HepG2 (cell line): ENCODE measurements at regions not wholly inside any gene's neighbourhood (a gene's known extent, or its start where the extent isn't known, plus 50 kb on each side); places are given as distances from the start of the nearest gene placed in this dataset.
A peak's percentile ranks its signal among the peaks of the same experiment; 100 is the strongest.

Experiments used
- ATAC-seq: fragments of 200-7000 bp; cut with Tn5 transposase; 3 replicates; pipeline ENCODE4 v1.9.1; 2020; ENCODE audit warnings: mild to moderate bottlenecking, moderate library complexity
- BruUV-seq: library from RNA; stranded (reverse); fragments of 400-500 nt; replicated peaks from 2 replicates; lab custom pipeline; 2021; lab: Mats Ljungman, UMichigan
- CTCF ChIA-PET: fragments of 300-600 bp; formaldehyde crosslinking; extraction: SDS; loops from one replicate; lab custom pipeline; 2021; ENCODE audit warnings: low total read pairs, inconsistent platforms, low intra/inter-chr PET ratio; lab: Yijun Ruan, JAX
- POLR2A ChIA-PET: fragments of 350-600 bp; sonication (Branson Sonifier 250); formaldehyde crosslinking; loops from one replicate; lab custom pipeline; 2020; ENCODE audit warnings: antibody characterized with exemption, inconsistent platforms; lab: Yijun Ruan, JAX
- DNase-seq: peaks from one replicate; pipeline ENCODE4 v3.0.0-alpha.2; 2015; ENCODE audit warnings: low spot score
- FAIRE-seq: peaks from 3 replicates; lab custom pipeline; 2011; peaks lifted over from hg19 to GRCh38; lab: Jason Lieb, UNC
- H2AFZ ChIP-seq: one replicate; pipeline ENCODE4 v1.6.1; 2011; ENCODE audit warnings: low read length, inconsistent platforms
- H3K27ac ChIP-seq: fragments of 300-600 bp; 3 replicates; pipeline ENCODE4 v1.8.0; 2011; ENCODE audit warnings: mixed run types, mild to moderate bottlenecking, mixed read lengths, low read length, inconsistent platforms; ENCODE audit not compliant: insufficient read depth; ENCODE audit errors: extremely low read length
- H3K27me3 ChIP-seq, 2 experiments: fragments of 200-600 bp in 1 of 2; 2 replicates in 1 of 2; 3 replicates in 1 of 2; pipeline versions ENCODE4 v1.6.0 to v1.8.0; 2011; ENCODE audit warnings: low read length in 2 of 2, mild to moderate bottlenecking in 2 of 2, moderate library complexity in 2 of 2, inconsistent platforms in 1 of 2; ENCODE audit not compliant: insufficient read depth in 2 of 2, control insufficient read depth in 1 of 2
- H3K36me3 ChIP-seq, 2 experiments: fragments of 200-600 bp in 1 of 2; replicated peaks in 1 of 2; 2 replicates in 1 of 2; 3 replicates in 1 of 2; pipeline versions ENCODE4 v1.5.1 to v1.8.0; 2011; ENCODE audit warnings: low read length in 2 of 2, inconsistent platforms in 1 of 2; ENCODE audit not compliant: insufficient read depth in 2 of 2, control insufficient read depth in 1 of 2
- H3K4me1 ChIP-seq: 2 replicates; pipeline ENCODE4 v1.5.1; 2012; ENCODE audit warnings: low read length, inconsistent platforms; ENCODE audit not compliant: insufficient read depth
- H3K4me2 ChIP-seq: 2 replicates; pipeline ENCODE4 v1.6.0; 2011; ENCODE audit warnings: low read depth, low read length, inconsistent platforms
- H3K4me3 ChIP-seq, 3 experiments: fragments of 200-600 bp in 1 of 3; sonication (generic), shearing (Covaris generic) in 1 of 3; replicated peaks in 1 of 3; 2 replicates each; pipeline ENCODE4 v1.5.1; 2011 to 2016; ENCODE audit warnings: low read length in 3 of 3, inconsistent platforms in 2 of 3, low read depth in 2 of 3, mild to moderate bottlenecking in 2 of 3, control low read depth in 1 of 3, mixed read lengths in 1 of 3; ENCODE audit not compliant: insufficient read depth in 1 of 3
- H3K79me2 ChIP-seq: one replicate; pipeline ENCODE4 v1.6.1; 2011; ENCODE audit warnings: low read length, inconsistent platforms; ENCODE audit not compliant: insufficient read depth
- H3K9ac ChIP-seq: 2 replicates; pipeline ENCODE4 v1.6.0; 2011; ENCODE audit warnings: mild to moderate bottlenecking, low read depth, low read length, inconsistent platforms; ENCODE audit not compliant: insufficient read depth
- H3K9me3 ChIP-seq: 2 replicates; pipeline ENCODE4 v1.5.1; 2012; ENCODE audit warnings: mild to moderate bottlenecking, low read length
- H4K20me1 ChIP-seq: 2 replicates; pipeline ENCODE4 v1.6.0; 2011; ENCODE audit warnings: inconsistent platforms, mild to moderate bottlenecking, low read length, moderate library complexity; ENCODE audit not compliant: insufficient read depth
- CEBPB ChIP-seq: IDR thresholded peaks from 2 replicates; pipeline ENCODE4 v1.6.1; 2011; ENCODE audit warnings: low read depth, low read length, improper control_type of control experiment, borderline replicate concordance
- HNRNPK ChIP-seq: fragments of 200-400 bp; formaldehyde crosslinking; IDR thresholded peaks from 2 replicates; pipeline ENCODE4 v1.6.1; 2018; ENCODE audit warnings: low read length, low read depth, moderate library complexity, mild to moderate bottlenecking; ENCODE audit not compliant: poor library complexity, severe bottlenecking
- HNRNPL ChIP-seq: fragments of 200-400 bp; formaldehyde crosslinking; IDR thresholded peaks from 2 replicates; pipeline ENCODE4 v1.6.1; 2017; ENCODE audit warnings: mild to moderate bottlenecking, low read depth, low read length
- SETDB1 ChIP-seq: sonication (generic); formaldehyde crosslinking; IDR thresholded peaks from 2 replicates; pipeline ENCODE4 v1.5.1; 2020; ENCODE audit warnings: missing genetic modification reagents, mild to moderate bottlenecking, borderline replicate concordance
- ZNF790 ChIP-seq: sonication (generic); formaldehyde crosslinking; IDR thresholded peaks from 2 replicates; pipeline ENCODE4 v1.8.0; 2022; ENCODE audit warnings: missing genetic modification reagents, mild to moderate bottlenecking, borderline replicate concordance
- WGBS: methylation state at CpG from one replicate; pipeline ENCODE4 v1.1.6; 2017; ENCODE audit warnings: low lambda C conversion rate; 5-methylcytosine and 5-hydroxymethylcytosine counted together
- in situ Hi-C: cut with HindIII; loops from 2 replicates; pipeline ENCODE4 v1.10.0; 2017; ENCODE audit warnings: low pct_unique_long_range_greater_than_20kb; ENCODE audit not compliant: extremely low pct_ligation_motif_present
- intact Hi-C: fragments of 100-400 bp; cut with micrococcal nuclease; formaldehyde crosslinking; loops from one replicate; pipeline ENCODE4 v1.10.0; 2022; ENCODE audit not compliant: unreplicated experiment
- TF ChIP-seq, protein P1 (sequence below): sonication (generic); formaldehyde crosslinking; IDR thresholded peaks from 2 replicates; pipeline ENCODE4 v1.4.0; 2020; ENCODE audit warnings: missing genetic modification reagents
- TF ChIP-seq, protein P2 (sequence below): IDR thresholded peaks from 2 replicates; pipeline ENCODE4 v1.6.1; 2012; ENCODE audit warnings: inconsistent platforms

DNA sequence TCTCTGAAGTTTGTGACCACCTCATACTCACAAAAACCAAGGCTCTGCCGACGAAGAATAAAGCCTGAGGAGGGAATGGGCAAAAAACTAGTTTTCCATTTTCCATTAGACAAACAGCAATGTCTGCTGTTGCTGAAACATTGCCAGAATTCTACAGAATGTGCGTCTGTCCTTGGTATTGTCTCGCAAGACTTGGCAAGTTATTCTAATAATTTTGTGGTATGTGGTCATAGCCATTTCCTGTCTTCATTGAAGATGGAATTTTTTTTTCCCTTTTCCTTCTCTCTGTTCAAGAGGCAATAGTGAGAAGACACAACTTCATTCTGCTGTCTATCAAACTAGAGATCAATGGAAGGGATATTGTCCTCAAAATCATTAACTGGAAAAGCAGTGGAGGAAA is 296.1 kb downstream of the RND3 start (continued):
- no peak for TF ChIP-seq HNRNPK

DNA sequence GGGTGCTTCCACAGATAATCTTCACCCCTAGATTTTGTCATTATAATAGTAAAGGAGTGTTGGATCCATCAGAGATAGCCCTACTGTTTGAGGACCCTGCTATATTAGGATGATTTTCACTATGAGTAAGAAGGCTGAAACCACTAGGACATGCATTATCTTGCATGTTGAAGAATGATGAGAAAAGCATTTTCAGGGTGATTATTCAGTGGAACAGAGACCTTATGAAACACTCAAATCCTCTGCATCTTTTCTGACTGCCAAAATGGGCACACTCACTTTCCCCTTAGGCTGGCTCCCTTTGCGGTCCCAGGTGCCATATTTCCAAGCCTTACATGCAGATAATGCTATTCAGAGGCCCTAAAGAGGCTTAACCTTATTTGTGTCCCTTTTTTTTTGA is 296.9 kb downstream of the RND3 start:
- Histone ChIP-seq H2AFZ (no peak overlapping the region), H3K36me3 (no peaks in the 10 kb centered on the region), H3K27me3 (no peaks in the 10 kb centered on the region), H4K20me1 (no peaks in the 10 kb centered on the region), H3K4me3 (no peak overlapping the region), H3K79me2 (no peaks in the 10 kb centered on the region), H3K9ac (no peak overlapping the region), H3K9me3 (peaks cover 64% of the 10 kb centered on the region), H3K4me1 (no peaks in the 10 kb centered on the region)
- no peak for FAIRE-seq
- ATAC-seq, result no peak
- in situ Hi-C loops, result no loop called here
- 11% methylated on average over 1 of the region's 1 CpG for WGBS
- DNase-seq, result no peak
- BruUV-seq, result no TSS peak
- POLR2A ChIA-PET, result no interaction called here
- TF ChIP-seq, protein P1, sequence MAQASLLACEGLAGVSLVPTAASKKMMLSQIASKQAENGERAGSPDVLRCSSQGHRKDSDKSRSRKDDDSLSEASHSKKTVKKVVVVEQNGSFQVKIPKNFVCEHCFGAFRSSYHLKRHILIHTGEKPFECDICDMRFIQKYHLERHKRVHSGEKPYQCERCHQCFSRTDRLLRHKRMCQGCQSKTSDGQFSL (CRISPR knock-in tag), result no peak
- TF ChIP-seq ZNF790 (CRISPR knock-in tag) (no peak), HNRNPL (no peak)
- TF ChIP-seq, protein P2, sequence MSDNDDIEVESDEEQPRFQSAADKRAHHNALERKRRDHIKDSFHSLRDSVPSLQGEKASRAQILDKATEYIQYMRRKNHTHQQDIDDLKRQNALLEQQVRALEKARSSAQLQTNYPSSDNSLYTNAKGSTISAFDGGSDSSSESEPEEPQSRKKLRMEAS, result no peak
- TF ChIP-seq, all 625 proteins: peak for 0
- CTCF ChIA-PET, result no interaction called here
- intact Hi-C loops, result no loop called here
- Histone ChIP-seq H3K27ac (no peak overlapping the region), H3K4me2 (no peak overlapping the region)

DNA sequence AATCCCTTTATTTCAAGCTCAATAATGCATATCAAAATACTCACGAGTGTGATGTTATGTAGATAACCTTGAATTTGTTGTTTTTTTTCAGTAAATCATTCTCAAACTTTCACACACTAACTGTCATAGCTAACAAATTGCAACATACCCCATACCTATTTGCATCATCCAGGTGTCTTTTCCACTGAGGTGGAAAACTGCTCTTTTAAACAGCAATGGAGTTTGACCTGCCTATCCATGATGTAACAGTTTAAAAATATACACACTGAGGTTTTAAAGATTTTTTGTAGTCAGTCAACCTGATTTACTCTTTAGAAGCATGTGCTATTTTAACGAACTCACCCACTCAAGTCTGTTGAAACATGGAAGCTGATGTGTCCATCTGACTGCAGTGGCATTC is 298.7 kb downstream of the RND3 start:
- no peaks in the 10 kb centered on the region for H4K20me1 ChIP-seq
- no peak overlapping the region for H3K4me2 ChIP-seq
- no peak overlapping the region for H3K27ac ChIP-seq
- DNase-seq (no peak), FAIRE-seq (no peak), ATAC-seq (no peak)
- BruUV-seq, result no TSS peak
- H3K36me3 ChIP-seq, result no peaks in the 10 kb centered on the region
- POLR2A ChIA-PET, result no interaction called here
- intact Hi-C loops (no loop called here), in situ Hi-C loops (no loop called here)
- H3K4me1 ChIP-seq, result no peaks in the 10 kb centered on the region
- H3K79me2 ChIP-seq, result no peaks in the 10 kb centered on the region
- CTCF ChIA-PET, result no interaction called here
- 1% methylated on average over 2 of the region's 2 CpGs for WGBS
- no peak for TF ChIP-seq SETDB1 (CRISPR knock-in tag)
- TF ChIP-seq CEBPB, result peak; percentile 29; the same call in 1 of the 2 replicates
- peaks cover 70% of the 10 kb centered on the region for H3K9me3 ChIP-seq
- no peaks in the 10 kb centered on the region for H3K27me3 ChIP-seq
- H3K9ac ChIP-seq, result no peak overlapping the region
- no peak overlapping the region for H3K4me3 ChIP-seq
- H2AFZ ChIP-seq, result no peak overlapping the region
